Heart left ventricle (tissue), 13 donors: ENCODE measurements at regions not wholly inside any gene's neighbourhood (a gene's known extent, or its start where the extent isn't known, plus 50 kb on each side); places are given as distances from the start of the nearest gene placed in this dataset.
A peak's percentile ranks its signal among the peaks of the same experiment; 100 is the strongest.

Experiments used
- CTCF ChIP-seq, 12 donors: fragments of 200-600 bp; sonication (generic) in 4 of 12; IDR thresholded peaks; one replicate each; pipeline versions ENCODE4 v1.5.0 to v1.8.0; 2018 to 2022; ENCODE audit warnings: antibody characterized with exemption in 12 of 12, mild to moderate bottlenecking in 5 of 12
- POLR2A ChIP-seq, 2 donors: fragments of 450-650 bp; IDR thresholded peaks; one replicate each; pipeline ENCODE4 v1.6.1; 2017; ENCODE audit warnings: antibody characterized with exemption in 2 of 2, mild to moderate bottlenecking in 2 of 2, moderate library complexity in 2 of 2
- donor health status: ischemic (EF 13 %, LVEDD 7.1; RV severe dilation, severe dysfunction).
- donor health status: DM: no; HTN: yes; CAD: no.
- donor health status: DM: no; HTN: no; CAD: no.
- donor health status: ischemic (EF 25% LVEDD 6.9; RV normal size, moderate dysfunction).
- donor health status: ischemic (EF 25% LVEDD 5.7; RV mildly dilated, moderate dysfunction).
- donor health status: ischemic (EF 35%, LVEDD 5.7; RV mildly dilated, moderate dysfunction).
- donor health status: nonischemic (EF 11% LVEDD 7.7; RV severe dilation, severe dysfunction).
- donor health status: DM: yes; HTN: yes; CAD: no.
- donor health status: PGD.
- donor health status: ischemic (EF 29% LVEDD 5.4; RV normal size, mild dysfunction).
- donor health status: nonischemic (EF 23%, LVEDD 6.1; RV moderate dilation, normal function).

DNA sequence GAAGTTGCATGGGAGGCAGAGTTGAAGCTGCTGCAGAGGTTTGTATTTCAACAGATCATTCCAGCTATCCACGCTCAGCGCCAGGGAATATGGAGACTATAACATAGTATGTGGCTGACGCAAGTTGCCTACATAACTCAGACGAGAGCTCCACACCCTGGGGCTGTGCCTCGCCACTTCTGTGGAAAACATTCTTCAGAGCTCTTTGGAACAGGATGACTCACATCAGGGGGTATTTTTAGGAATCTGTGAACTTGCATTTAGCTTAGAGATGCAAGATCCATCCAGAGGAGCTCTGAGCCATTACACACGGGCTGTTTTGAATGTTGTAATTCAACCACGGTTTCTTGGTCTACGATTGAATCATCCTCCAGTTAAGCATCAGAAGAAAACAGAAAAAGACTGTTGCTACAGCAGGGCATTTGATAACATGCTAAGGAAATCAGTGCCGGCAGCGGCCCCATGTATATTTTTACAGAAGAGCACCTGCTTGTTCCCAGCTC is 481.5 kb upstream of the AKR1E2 start:
- no peak for TF ChIP-seq POLR2A (IDR thresholded peaks at IDR 0.05)
- peak in 5 of 12 donors; percentile 3 to 28 (median 18) for TF ChIP-seq CTCF (IDR thresholded peaks at IDR 0.05)
